Muscle of arm (tissue), 1 donor: ENCODE measurements at regions not wholly inside any gene's neighbourhood (a gene's known extent, or its start where the extent isn't known, plus 50 kb on each side); places are given as distances from the start of the nearest gene placed in this dataset.
A peak's percentile ranks its signal among the peaks of the same experiment; 100 is the strongest.
"Not testable (repeated sequence)": the region's sequence is repeated elsewhere in the genome, so short reads cannot be mapped to it uniquely, and the experiment has no call there.

ENCODE experiments used
- DNase-seq: peaks from one replicate; pipeline ENCODE4 v3.0.0-alpha.2; 2013

DNA sequence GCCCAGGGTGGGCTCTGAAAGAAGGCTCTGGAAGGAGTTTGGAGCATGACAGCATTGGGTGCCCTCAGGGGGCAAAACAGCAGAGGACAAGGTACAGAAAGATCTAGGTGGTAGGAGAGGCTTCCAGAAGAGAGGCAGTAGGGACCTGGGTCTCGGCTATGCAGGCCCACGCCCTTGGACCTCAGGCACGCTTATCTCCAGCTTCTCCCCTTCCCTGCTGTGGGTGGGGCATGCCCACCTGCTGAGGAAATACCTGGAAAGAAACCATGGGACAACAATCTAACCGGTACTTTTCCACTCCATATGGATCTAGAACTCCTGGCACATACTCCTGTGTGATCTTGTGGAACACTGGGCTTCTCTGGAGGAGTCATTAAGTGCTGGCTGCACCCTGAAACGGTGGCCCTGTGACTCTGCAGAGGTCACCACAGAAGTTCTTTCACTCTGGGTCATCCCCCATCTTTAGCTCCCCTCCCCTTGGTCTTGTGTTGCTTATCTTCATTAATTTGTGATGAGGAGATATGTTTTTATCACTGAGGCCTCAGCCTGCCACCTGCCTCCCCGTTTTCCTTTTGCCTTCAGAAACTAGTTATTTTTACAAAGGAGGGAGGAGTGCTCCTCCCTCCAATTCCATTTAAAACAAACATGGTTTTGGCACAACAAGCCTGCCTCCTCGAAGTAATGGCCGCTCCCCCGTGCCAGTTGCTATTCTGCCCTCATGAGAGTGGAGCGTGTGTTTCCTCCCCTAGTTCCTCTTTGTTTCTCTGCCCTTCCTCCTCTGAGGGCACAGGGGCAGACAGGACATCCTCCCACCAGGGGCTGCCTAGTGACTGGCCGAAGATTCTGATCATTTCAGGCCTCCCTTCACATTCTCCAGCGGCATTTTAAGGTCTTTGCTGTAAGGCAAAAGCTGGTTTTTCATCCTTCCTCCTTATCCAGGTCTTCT is 78.0 kb upstream of the ATP5PO start:
- DNase-seq = no peak

DNA sequence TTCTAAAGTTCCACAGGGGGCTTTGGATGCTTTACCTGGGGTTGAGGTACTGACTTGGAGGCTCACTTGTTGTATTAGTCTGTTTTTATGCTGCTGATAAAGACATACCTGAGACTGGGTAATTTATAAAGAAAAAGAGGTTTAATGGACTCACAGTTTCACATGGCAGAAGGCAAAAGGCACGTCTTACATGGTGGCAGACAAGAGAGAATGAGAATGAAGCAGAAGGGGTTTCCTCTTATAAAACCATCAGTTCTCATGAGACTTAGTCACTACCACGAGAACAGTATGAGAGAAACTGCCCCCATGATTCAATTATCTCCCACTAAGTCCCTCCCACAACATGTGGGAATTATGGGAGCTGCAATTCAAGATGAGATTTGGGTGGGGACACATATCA is 76.8 kb upstream of the ATP5PO start:
- not testable (repeated sequence) for DNase-seq

- no peak for DNase-seq
These were observed 75.5 kb upstream of the ATP5PO start for GRCh38 chr21:33991133-33991532.

- DNase-seq = no peak
These were observed 73.8 kb upstream of the ATP5PO start for GRCh38 chr21:33989440-33989839.

GRCh38 chr21:33988237-33989017 is 72.8 kb upstream of the ATP5PO start:
- no peak for DNase-seq

GRCh38 chr21:33987461-33987860 is 71.9 kb upstream of the ATP5PO start:
- DNase-seq = no peak

GRCh38 chr21:33985117-33986050 is 69.8 kb upstream of the ATP5PO start:
- DNase-seq = no peak

DNA sequence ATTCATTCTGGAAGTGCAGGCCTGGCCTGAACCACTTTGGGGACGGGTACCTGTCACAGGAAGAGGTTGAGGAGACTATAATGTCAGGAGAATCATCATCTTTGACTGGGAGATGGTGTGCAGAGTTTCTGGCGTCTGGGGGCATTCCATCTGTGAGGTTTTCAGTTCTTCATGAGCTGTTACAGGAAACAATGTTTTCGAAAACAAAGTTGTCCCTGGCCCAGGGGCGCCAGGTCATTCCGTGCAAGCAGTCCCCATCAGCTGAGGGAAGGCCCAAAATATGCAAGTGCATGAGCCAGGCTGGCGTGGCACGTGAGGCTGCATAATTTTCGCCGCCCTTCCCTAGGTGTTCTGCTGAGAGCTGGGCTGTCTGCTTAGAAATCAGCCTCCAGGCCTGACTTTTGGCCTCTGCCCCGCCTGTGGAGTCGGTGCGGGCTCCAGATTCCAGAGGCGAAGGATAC is 68.4 kb upstream of the ATP5PO start:
- DNase-seq = no peak

GRCh38 chr21:33981391-33982101 is 65.9 kb upstream of the ATP5PO start:
- no peak for DNase-seq

- DNase-seq = no peak
These were observed 64.8 kb upstream of the ATP5PO start for GRCh38 chr21:33980276-33980916.

- no peak for DNase-seq
These were observed 63.0 kb upstream of the ATP5PO start for GRCh38 chr21:33978585-33978984.

DNA sequence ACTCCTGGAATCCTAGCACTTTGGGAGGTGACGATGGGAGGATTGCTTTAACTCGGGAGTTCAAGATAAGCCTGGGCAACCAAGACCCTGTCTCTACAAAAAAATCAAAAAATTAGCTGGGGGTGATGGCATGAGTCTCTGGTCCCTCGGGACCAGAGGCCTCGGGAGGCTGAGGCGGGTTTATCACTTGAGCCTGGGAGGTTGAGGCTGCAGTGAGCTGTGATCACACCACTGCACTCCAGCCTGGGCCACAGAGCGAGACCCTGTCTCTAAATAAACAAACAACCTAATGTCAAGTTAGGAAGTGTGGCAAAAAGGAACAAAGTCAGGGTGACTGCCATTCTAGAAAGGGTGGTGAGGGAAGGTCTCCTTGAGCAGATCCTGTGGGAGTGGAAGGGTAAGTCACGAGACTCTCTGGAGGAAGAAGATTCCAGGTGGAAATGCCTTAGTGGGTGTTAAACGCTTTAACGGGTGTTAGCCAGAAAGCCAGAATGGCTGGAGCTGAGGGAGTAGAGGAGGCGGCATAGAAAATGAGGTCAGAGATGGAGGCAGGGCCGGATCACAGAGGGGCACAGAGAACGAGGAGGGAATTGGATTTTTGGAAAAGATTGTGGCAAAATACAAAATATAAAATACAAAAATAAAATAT is 62.2 kb upstream of the ATP5PO start:
- DNase-seq = no peak

DNA sequence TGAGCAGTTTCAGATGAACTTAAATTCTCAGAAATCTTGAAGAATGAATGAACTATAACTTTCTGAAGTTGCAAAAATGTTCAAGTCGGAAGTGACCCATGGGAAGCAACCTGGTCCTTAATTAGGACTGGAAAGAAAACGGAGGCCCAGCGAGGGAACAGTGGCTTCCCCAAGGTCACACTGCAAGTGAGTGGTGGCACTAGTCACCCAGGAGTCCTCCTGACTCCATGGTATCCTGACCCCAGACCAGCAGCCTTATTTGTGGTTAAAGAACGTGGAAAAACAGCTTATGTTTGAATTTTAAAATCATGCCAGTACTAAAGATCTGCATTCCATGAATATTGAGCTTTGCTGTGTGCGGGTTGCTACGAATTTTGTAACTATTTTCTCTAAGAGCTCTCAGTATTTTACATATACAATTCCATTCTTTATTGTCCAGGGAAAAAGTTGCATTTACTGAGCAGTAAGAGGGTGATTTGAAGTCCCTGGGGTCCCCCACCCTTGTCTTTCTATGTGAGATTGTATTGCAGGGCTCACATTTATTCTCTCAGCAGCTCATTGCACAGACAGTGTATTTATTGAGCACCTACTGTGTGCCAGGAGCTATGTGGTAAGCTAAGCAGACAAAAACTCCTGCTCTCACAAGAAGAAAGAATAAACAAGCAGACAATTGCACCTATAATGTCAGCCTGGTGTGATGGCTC is 61.6 kb upstream of the ATP5PO start:
- no peak for DNase-seq

DNA sequence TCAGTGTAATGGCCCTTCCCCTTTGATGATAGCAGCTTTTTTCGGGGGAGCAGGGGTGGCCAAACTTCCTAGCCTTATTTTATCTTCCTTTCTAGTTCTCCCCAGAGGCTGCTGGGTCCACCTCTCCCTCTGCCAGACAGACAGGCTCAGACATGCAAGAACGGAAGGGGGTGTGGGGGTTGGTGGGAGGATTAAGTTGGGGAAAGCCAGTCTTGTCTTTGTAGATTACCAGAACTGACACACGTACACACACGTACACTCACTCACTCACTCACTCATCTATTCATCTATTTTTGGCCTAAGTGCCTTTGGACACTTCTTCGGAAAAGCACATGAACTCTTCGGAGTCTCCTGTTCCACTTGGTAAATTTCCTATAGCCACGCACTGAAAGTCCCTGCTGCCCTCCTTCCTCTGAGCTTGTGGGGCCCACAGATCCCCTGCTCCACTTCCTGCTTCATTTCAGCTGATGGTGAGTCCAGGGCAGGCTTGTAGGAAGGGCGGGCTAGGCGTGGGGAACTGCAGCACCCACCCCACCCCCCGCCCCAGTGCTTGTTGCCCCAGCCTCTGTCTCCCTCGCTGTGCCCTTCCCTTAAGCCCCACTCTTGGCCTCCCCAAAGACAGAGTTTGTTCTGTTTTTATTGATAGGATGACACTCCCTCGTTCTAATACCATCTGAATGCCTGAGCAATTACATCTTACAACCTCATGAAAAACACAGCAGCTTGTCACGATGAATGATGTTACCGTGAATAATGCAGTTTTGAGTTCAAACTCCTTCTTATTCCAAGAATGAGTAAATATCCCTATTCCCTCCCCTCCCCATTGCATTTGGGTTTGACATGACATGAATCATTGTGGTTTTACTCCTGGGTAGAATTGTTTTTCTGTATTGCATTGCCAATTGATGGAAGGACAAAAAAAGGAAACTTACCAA is 60.7 kb upstream of the ATP5PO start:
- peak; percentile 69 for DNase-seq

GRCh38 chr21:33975548-33976081 is 60.0 kb upstream of the ATP5PO start:
- DNase-seq = no peak

- no peak for DNase-seq
These were observed 59.2 kb upstream of the ATP5PO start for GRCh38 chr21:33974513-33975468.

DNA sequence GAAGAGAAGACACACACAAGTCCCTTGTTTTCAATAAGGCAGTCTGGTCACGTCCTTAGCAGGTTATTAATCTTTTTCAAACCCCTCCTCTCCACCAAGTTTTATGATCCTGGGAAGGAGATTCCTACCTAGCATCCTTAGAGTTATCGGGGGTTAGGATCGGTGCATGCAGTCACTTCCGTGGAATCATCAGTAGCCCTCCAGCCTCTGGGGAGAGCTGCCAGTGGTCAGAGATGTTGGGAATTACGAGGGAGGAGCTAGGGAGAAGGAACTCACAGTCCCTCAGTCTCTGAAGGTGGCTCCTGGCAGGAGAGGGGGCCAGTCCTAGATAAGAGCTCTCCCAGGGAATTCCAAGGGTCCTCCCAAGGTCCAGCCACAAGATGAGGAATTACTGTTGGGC is 57.7 kb upstream of the ATP5PO start:
- DNase-seq = no peak
